SK-N-SH (cell line): ENCODE measurements at regions not wholly inside any gene's neighbourhood (a gene's known extent, or its start where the extent isn't known, plus 50 kb on each side); places are given as distances from the start of the nearest gene placed in this dataset.

Source experiments
- CTCF ChIA-PET: fragments of 300-600, 350-600 bp; formaldehyde crosslinking; extraction: SDS; loops from one replicate; lab custom pipeline; 2021; lab: Yijun Ruan, JAX
- POLR2A ChIA-PET: fragments of 350-600 bp; sonication (Branson Sonifier 250); formaldehyde crosslinking; extraction: SDS; loops from one replicate; lab custom pipeline; 2020; ENCODE audit warnings: antibody characterized with exemption, inconsistent platforms; lab: Yijun Ruan, JAX
- DNase-seq: peaks from one replicate; pipeline ENCODE4 v3.0.0; 2012
- H2AFZ ChIP-seq: fragments of 200-600 bp; sonication (generic); 2 replicates; pipeline ENCODE4 v1.8.1; 2016; ENCODE audit warnings: antibody characterized with exemption, mild to moderate bottlenecking, low read depth
- H3F3A ChIP-seq: fragments of 200-600 bp; sonication (generic); replicated peaks from 2 replicates; pipeline ENCODE3; 2016; ENCODE audit warnings: antibody characterized with exemption, mild to moderate bottlenecking; ENCODE audit not compliant: insufficient read depth
- H3K27ac ChIP-seq, 2 experiments: fragments of 200-500 bp in 1 of 2; fragments of 200-600 bp in 1 of 2; sonication (Bioruptor generic) in 1 of 2; sonication (generic), shearing (Covaris generic) in 1 of 2; 2 replicates each; pipeline versions ENCODE4 v1.5.1 to v1.6.1; 2014 to 2016; ENCODE audit warnings: low read depth in 2 of 2, inconsistent platforms in 1 of 2, low read length in 1 of 2, mild to moderate bottlenecking in 1 of 2, mixed read lengths in 1 of 2
- H3K27me3 ChIP-seq: fragments of 200-600 bp; sonication (generic), shearing (Covaris generic); 2 replicates; pipeline ENCODE4 v1.6.1; 2016; ENCODE audit warnings: mixed run types; ENCODE audit not compliant: insufficient read depth
- H3K36me3 ChIP-seq, 2 experiments: fragments of 200-500 bp in 1 of 2; fragments of 200-600 bp in 1 of 2; sonication (Bioruptor generic) in 1 of 2; sonication (generic) in 1 of 2; replicated peaks in 1 of 2; 2 replicates each; pipeline versions ENCODE3 to v1.5.1; 2014 to 2016; ENCODE audit warnings: low read length in 1 of 2, mild to moderate bottlenecking in 1 of 2; ENCODE audit not compliant: insufficient read depth in 2 of 2, control insufficient read depth in 1 of 2
- H3K4me1 ChIP-seq, 2 experiments: fragments of 200-500 bp in 1 of 2; fragments of 200-600 bp in 1 of 2; sonication (Bioruptor generic) in 1 of 2; sonication (generic), shearing (Covaris generic) in 1 of 2; 2 replicates each; pipeline versions ENCODE4 v1.5.1 to v1.6.1; 2014 to 2016; ENCODE audit warnings: low read depth in 1 of 2, low read length in 1 of 2, mixed run types in 1 of 2; ENCODE audit not compliant: insufficient read depth in 2 of 2, control insufficient read depth in 1 of 2
- H3K4me2 ChIP-seq: fragments of 200-600 bp; sonication (generic), shearing (Covaris generic); 2 replicates; pipeline ENCODE4 v1.6.1; 2017; ENCODE audit warnings: mixed run types
- H3K4me3 ChIP-seq, 2 experiments: fragments of 200-500 bp in 1 of 2; fragments of 200-600 bp in 1 of 2; sonication (Bioruptor generic) in 1 of 2; sonication (generic), shearing (Covaris generic) in 1 of 2; 2 replicates each; pipeline versions ENCODE4 v1.5.1 to v1.8.1; 2014 to 2016; ENCODE audit warnings: low read depth in 2 of 2, inconsistent platforms in 1 of 2, low read length in 1 of 2, mild to moderate bottlenecking in 1 of 2, mixed read lengths in 1 of 2, moderate library complexity in 1 of 2
- H3K79me2 ChIP-seq: fragments of 200-600 bp; sonication (generic); 2 replicates; pipeline ENCODE4 v1.8.1; 2017; ENCODE audit warnings: mild to moderate bottlenecking; ENCODE audit not compliant: insufficient read depth
- H3K9ac ChIP-seq: fragments of 200-600 bp; sonication (generic); 2 replicates; pipeline ENCODE4 v1.6.1; 2017; ENCODE audit warnings: mixed run types
- H3K9me2 ChIP-seq: fragments of 200-600 bp; sonication (generic); 2 replicates; pipeline ENCODE4 v1.6.1; 2017; ENCODE audit warnings: mixed run types
- H3K9me3 ChIP-seq: fragments of 200-600 bp; sonication (generic); 2 replicates; pipeline ENCODE4 v1.6.1; 2017; ENCODE audit warnings: mixed run types, mild to moderate bottlenecking, moderate library complexity
- H4K20me1 ChIP-seq: fragments of 200-600 bp; sonication (generic); 2 replicates; pipeline ENCODE4 v1.6.1; 2017; ENCODE audit warnings: mild to moderate bottlenecking, mixed run types; ENCODE audit not compliant: insufficient read depth
- EP300 ChIP-seq, 2 experiments: IDR thresholded peaks; 2 replicates each; pipeline versions ENCODE4 v1.4.0 to v1.6.1; 2012; ENCODE audit warnings: borderline replicate concordance in 1 of 2, low read depth in 1 of 2, low read length in 1 of 2
- EZH2phosphoT487 ChIP-seq: fragments of 200-600 bp; sonication (generic); IDR thresholded peaks from 2 replicates; pipeline ENCODE4 v1.6.1; 2017; ENCODE audit warnings: low read depth, mixed run types, mild to moderate bottlenecking, antibody characterized with exemption, moderate library complexity, borderline replicate concordance
- FOSL2 ChIP-seq: IDR thresholded peaks from 2 replicates; pipeline ENCODE4 v1.4.0; 2012; ENCODE audit warnings: low read depth, mild to moderate bottlenecking, moderate library complexity, borderline replicate concordance
- FOXJ3 ChIP-seq: sonication (generic); formaldehyde crosslinking; IDR thresholded peaks from 2 replicates; pipeline ENCODE4 v1.5.1; 2020; ENCODE audit warnings: mild to moderate bottlenecking, missing genetic modification reagents
- FOXM1 ChIP-seq: IDR thresholded peaks from 2 replicates; pipeline ENCODE4 v1.4.0; 2012; ENCODE audit warnings: low read depth, mild to moderate bottlenecking
- GABPA ChIP-seq: IDR thresholded peaks from 2 replicates; pipeline ENCODE4 v1.4.0; 2012; ENCODE audit warnings: low read depth, mild to moderate bottlenecking
- MXI1 ChIP-seq: IDR thresholded peaks from 2 replicates; pipeline ENCODE4 v1.6.1; 2012; ENCODE audit warnings: mild to moderate bottlenecking, low read depth, low read length, improper control_type of control experiment
- NRF1 ChIP-seq: IDR thresholded peaks from 2 replicates; pipeline ENCODE4 v1.6.1; 2012; ENCODE audit warnings: low read depth, mild to moderate bottlenecking, low read length
- RXRA ChIP-seq: IDR thresholded peaks from 2 replicates; pipeline ENCODE4 v1.4.0; 2012; ENCODE audit warnings: low read depth, mild to moderate bottlenecking, borderline replicate concordance
- SIN3A ChIP-seq: IDR thresholded peaks from 2 replicates; pipeline ENCODE4 v1.6.1; 2012; ENCODE audit warnings: low read depth, mild to moderate bottlenecking, low read length, moderate library complexity, borderline replicate concordance
- WGBS: methylation state at CpG from one replicate; pipeline ENCODE4 v1.1.6; 2017; ENCODE audit warnings: low lambda C conversion rate; 5-methylcytosine and 5-hydroxymethylcytosine counted together
- TF ChIP-seq, protein P1 (sequence below): fragments of 200-600 bp; sonication (generic); IDR thresholded peaks from 2 replicates; pipeline ENCODE4 v1.6.1; 2017; ENCODE audit warnings: antibody characterized with exemption, mild to moderate bottlenecking, moderate library complexity
- TF ChIP-seq, protein P2 (sequence below): IDR thresholded peaks from 2 replicates; pipeline ENCODE4 v1.4.0; 2012; ENCODE audit warnings: low read depth, borderline replicate concordance
- TF ChIP-seq, protein P3 (sequence below): fragments of 150-350 bp; IDR thresholded peaks from 2 replicates; pipeline ENCODE4 v1.6.1; 2017; ENCODE audit warnings: antibody characterized with exemption, low read length, low read depth, borderline replicate concordance

DNA sequence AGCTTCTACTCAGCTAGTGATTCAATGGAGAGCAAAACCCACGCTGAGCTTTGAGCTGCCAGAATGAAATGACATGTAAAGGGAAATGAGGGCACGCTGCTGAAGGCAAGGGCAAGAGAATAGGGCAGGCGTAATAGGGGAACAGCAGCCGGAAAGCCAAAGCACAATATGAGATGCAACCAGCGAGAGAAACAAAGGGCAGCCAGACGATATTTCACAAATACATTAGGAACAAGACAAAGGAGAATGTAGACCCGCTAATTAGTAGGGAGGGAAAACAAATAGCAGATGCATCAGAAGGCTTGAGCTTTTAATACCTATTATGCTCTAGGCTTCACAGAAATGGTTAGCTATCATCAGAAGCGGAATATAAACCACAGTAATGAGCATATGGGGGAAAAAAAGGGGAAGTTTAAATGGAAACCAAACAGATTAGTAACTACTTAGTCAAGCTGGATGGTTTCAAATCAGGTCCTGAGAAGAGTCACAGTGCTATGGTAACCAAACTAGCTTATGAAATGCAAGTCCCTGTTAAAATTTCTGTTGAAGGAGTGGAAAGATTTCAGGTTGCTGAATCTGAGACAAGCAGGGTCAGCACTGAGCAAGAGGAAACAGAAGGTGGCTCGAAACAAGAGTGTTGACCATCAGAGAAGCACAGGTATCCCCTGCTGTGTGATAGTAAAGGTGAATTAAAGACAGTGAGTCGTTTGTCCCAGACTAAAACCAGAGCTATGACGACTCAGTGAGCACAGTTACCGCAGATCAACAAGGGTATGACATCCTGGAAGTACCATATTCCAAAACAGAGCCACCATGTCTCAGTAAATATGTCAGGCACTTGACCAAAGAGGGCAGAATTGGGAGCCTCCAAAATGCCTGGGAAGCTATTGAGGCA is 496.9 kb upstream of the CELF2 start:
- no peak overlapping the region for H2AFZ ChIP-seq
- no peak for DNase-seq
- CTCF ChIA-PET, result interaction anchor here (1.0 to 1.4 kb wide), 2 partner anchors 11 to 750 kb away, joined by 3 to 4 read pairs; no protein-coding TSS in a partner anchor
- POLR2A ChIA-PET, result no interaction called here
- no peak overlapping the region for H3K4me2 ChIP-seq
- no peaks in the 10 kb centered on the region for H3F3A ChIP-seq
- WGBS, result 17% methylated on average over 12 of the region's 12 CpGs
- H3K79me2 ChIP-seq, result no peaks in the 10 kb centered on the region
- TF ChIP-seq FOXM1 (no peak), EP300 (IDR thresholded peaks at IDR 0.05; ENCODE audit: borderline replicate concordance in 1 of 2, low read depth in 1 of 2, low read length in 1 of 2) (no peak), NRF1 (no peak), MXI1 (no peak), GABPA (no peak), SIN3A (no peak), EZH2phosphoT487 (no peak), RXRA (no peak), FOXJ3 (no peak), FOSL2 (no peak)
- TF ChIP-seq, protein P1, sequence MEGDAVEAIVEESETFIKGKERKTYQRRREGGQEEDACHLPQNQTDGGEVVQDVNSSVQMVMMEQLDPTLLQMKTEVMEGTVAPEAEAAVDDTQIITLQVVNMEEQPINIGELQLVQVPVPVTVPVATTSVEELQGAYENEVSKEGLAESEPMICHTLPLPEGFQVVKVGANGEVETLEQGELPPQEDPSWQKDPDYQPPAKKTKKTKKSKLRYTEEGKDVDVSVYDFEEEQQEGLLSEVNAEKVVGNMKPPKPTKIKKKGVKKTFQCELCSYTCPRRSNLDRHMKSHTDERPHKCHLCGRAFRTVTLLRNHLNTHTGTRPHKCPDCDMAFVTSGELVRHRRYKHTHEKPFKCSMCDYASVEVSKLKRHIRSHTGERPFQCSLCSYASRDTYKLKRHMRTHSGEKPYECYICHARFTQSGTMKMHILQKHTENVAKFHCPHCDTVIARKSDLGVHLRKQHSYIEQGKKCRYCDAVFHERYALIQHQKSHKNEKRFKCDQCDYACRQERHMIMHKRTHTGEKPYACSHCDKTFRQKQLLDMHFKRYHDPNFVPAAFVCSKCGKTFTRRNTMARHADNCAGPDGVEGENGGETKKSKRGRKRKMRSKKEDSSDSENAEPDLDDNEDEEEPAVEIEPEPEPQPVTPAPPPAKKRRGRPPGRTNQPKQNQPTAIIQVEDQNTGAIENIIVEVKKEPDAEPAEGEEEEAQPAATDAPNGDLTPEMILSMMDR, result no peak
- TF ChIP-seq, protein P2, sequence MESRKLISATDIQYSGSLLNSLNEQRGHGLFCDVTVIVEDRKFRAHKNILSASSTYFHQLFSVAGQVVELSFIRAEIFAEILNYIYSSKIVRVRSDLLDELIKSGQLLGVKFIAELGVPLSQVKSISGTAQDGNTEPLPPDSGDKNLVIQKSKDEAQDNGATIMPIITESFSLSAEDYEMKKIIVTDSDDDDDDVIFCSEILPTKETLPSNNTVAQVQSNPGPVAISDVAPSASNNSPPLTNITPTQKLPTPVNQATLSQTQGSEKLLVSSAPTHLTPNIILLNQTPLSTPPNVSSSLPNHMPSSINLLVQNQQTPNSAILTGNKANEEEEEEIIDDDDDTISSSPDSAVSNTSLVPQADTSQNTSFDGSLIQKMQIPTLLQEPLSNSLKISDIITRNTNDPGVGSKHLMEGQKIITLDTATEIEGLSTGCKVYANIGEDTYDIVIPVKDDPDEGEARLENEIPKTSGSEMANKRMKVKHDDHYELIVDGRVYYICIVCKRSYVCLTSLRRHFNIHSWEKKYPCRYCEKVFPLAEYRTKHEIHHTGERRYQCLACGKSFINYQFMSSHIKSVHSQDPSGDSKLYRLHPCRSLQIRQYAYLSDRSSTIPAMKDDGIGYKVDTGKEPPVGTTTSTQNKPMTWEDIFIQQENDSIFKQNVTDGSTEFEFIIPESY, result no peak
- TF ChIP-seq, protein P3, sequence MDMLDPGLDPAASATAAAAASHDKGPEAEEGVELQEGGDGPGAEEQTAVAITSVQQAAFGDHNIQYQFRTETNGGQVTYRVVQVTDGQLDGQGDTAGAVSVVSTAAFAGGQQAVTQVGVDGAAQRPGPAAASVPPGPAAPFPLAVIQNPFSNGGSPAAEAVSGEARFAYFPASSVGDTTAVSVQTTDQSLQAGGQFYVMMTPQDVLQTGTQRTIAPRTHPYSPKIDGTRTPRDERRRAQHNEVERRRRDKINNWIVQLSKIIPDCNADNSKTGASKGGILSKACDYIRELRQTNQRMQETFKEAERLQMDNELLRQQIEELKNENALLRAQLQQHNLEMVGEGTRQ, result no peak
- TF ChIP-seq, all 33 proteins: peak for 0
- Histone ChIP-seq H3K27ac (no peak overlapping the region), H3K4me1 (no peaks in the 10 kb centered on the region; a peak in 1 of 4 replicates), H4K20me1 (no peaks in the 10 kb centered on the region), H3K27me3 (no peaks in the 10 kb centered on the region), H3K9me2 (no peaks in the 10 kb centered on the region), H3K4me3 (no peak overlapping the region), H3K9me3 (no peaks in the 10 kb centered on the region), H3K9ac (no peak overlapping the region), H3K36me3 (no peaks in the 10 kb centered on the region)
